Endothelial cell of umbilical vein (primary cell): ENCODE measurements at regions not wholly inside any gene's neighbourhood (a gene's known extent, or its start where the extent isn't known, plus 50 kb on each side); places are given as distances from the start of the nearest gene placed in this dataset.

Experiments
- BruUV-seq: library from RNA; stranded (reverse); fragments of 400-500 nt; replicated peaks from 2 replicates; lab custom pipeline; 2021; lab: Mats Ljungman, UMichigan
- CTCF ChIA-PET: fragments of 300-600, 350-600 bp; sonication (Branson Sonifier 250); formaldehyde crosslinking; loops from one replicate; lab custom pipeline; 2021; ENCODE audit warnings: antibody characterized with exemption, inconsistent platforms; lab: Charles Lee
- POLR2A ChIA-PET: fragments of 300-600, 350-600 bp; sonication (Branson Sonifier 250); formaldehyde crosslinking; loops from one replicate; lab custom pipeline; 2021; ENCODE audit warnings: antibody characterized with exemption, inconsistent platforms; lab: Charles Lee
- DNase-seq: peaks from one replicate; pipeline ENCODE4 v3.0.0-alpha.2; 2011; ENCODE audit warnings: low read depth, low spot score
- FAIRE-seq: peaks from 2 replicates; lab custom pipeline; 2011; peaks lifted over from hg19 to GRCh38; lab: Jason Lieb, UNC
- H2AFZ ChIP-seq: 2 replicates; pipeline ENCODE4 v1.6.0; 2012; ENCODE audit warnings: low read depth, low read length, control low read depth, inconsistent platforms
- H3K27ac ChIP-seq: 2 replicates; pipeline ENCODE4 v1.5.1; 2011; ENCODE audit warnings: low read depth, mild to moderate bottlenecking, control low read depth, low read length, moderate library complexity; ENCODE audit not compliant: insufficient read depth
- H3K27me3 ChIP-seq, 2 experiments: 2 replicates each; pipeline versions ENCODE4 v1.6.0 to v1.6.1; 2011; ENCODE audit warnings: low read length in 2 of 2, mixed read lengths in 1 of 2; ENCODE audit not compliant: control insufficient read depth in 2 of 2, insufficient read depth in 2 of 2
- H3K36me3 ChIP-seq, 2 experiments: 2 replicates in 1 of 2; 3 replicates in 1 of 2; pipeline ENCODE4 v1.5.1; 2011; ENCODE audit warnings: low read length in 2 of 2, mild to moderate bottlenecking in 1 of 2, moderate library complexity in 1 of 2; ENCODE audit not compliant: control insufficient read depth in 2 of 2, insufficient read depth in 2 of 2; ENCODE audit errors: extremely low read depth in 1 of 2
- H3K4me1 ChIP-seq: 3 replicates; pipeline ENCODE4 v1.5.1; 2011; ENCODE audit warnings: mild to moderate bottlenecking, low read length; ENCODE audit not compliant: control insufficient read depth, insufficient read depth; ENCODE audit errors: extremely low read depth
- H3K4me2 ChIP-seq: 2 replicates; pipeline ENCODE4 v1.6.1; 2011; ENCODE audit warnings: low read length, control low read depth, mixed read lengths; ENCODE audit not compliant: insufficient read depth
- H3K4me3 ChIP-seq, 3 experiments: fragments of 200-600 bp in 1 of 3; sonication (generic), shearing (Covaris generic) in 1 of 3; replicated peaks in 1 of 3; 2 replicates each; pipeline ENCODE4 v1.5.1; 2011 to 2016; ENCODE audit warnings: control low read depth in 3 of 3, low read length in 3 of 3, mild to moderate bottlenecking in 2 of 3, inconsistent platforms in 1 of 3, low read depth in 1 of 3, moderate library complexity in 1 of 3; ENCODE audit not compliant: insufficient read depth in 1 of 3
- H3K79me2 ChIP-seq: 2 replicates; pipeline ENCODE4 v1.6.0; 2012; ENCODE audit warnings: low read length, inconsistent platforms; ENCODE audit not compliant: control insufficient read depth, insufficient read depth
- H3K9ac ChIP-seq: replicated peaks from 2 replicates; pipeline ENCODE3; 2011; ENCODE audit warnings: low read length, control low read depth; ENCODE audit not compliant: insufficient read depth; ENCODE audit errors: extremely low read depth
- H3K9me1 ChIP-seq: replicated peaks from 3 replicates; pipeline ENCODE4 v1.6.0; 2011; ENCODE audit warnings: mild to moderate bottlenecking, low read length; ENCODE audit not compliant: control insufficient read depth, insufficient read depth; ENCODE audit errors: extremely low read depth
- H3K9me3 ChIP-seq: replicated peaks from 2 replicates; pipeline ENCODE4 v1.5.1; 2012; ENCODE audit warnings: low read length, inconsistent platforms; ENCODE audit not compliant: control insufficient read depth, insufficient read depth
- H4K20me1 ChIP-seq: replicated peaks from 2 replicates; pipeline ENCODE3; 2011; ENCODE audit warnings: mild to moderate bottlenecking, low read length; ENCODE audit not compliant: control insufficient read depth, insufficient read depth; ENCODE audit errors: extremely low read depth
- EZH2 ChIP-seq: IDR thresholded peaks from 2 replicates; pipeline ENCODE4 v1.6.1; 2012; ENCODE audit warnings: borderline replicate concordance, low read depth, mild to moderate bottlenecking, moderate library complexity, low read length, inconsistent platforms; ENCODE audit not compliant: severe bottlenecking
- FOS ChIP-seq: IDR thresholded peaks from 2 replicates; pipeline ENCODE4 v1.6.1; 2011; ENCODE audit warnings: mild to moderate bottlenecking, low read length, moderate library complexity, borderline replicate concordance; ENCODE audit not compliant: insufficient read depth
- GATA2 ChIP-seq: IDR thresholded peaks from 2 replicates; pipeline ENCODE4 v1.7.0; 2011; ENCODE audit warnings: low read depth, mild to moderate bottlenecking, moderate library complexity, mixed read lengths, low read length; ENCODE audit not compliant: insufficient read length, insufficient read depth
- JUN ChIP-seq: IDR thresholded peaks from 2 replicates; pipeline ENCODE4 v1.6.1; 2011; ENCODE audit warnings: borderline replicate concordance, low read depth; ENCODE audit not compliant: insufficient read length, insufficient read depth
- MYC ChIP-seq: IDR thresholded peaks from one replicate; pipeline ENCODE4 v1.6.1; 2011; ENCODE audit warnings: mild to moderate bottlenecking, low read depth, low read length
- POLR2A ChIP-seq: IDR thresholded peaks from 2 replicates; pipeline ENCODE4 v1.6.1; 2012; ENCODE audit warnings: low read depth, mild to moderate bottlenecking, control low read depth, low read length
- POLR2AphosphoS5 ChIP-seq: IDR thresholded peaks from 2 replicates; pipeline ENCODE4 v1.6.1; 2012; ENCODE audit warnings: low read depth, mild to moderate bottlenecking, control low read depth, low read length, moderate library complexity; ENCODE audit not compliant: insufficient read depth
- dilution Hi-C: fragments of 300-500 bp; cut with MboI; formaldehyde crosslinking; loops from one replicate; pipeline ENCODE4 v1.15.0; 2019; ENCODE audit warnings: low sequenced_read_pairs; ENCODE audit not compliant: extremely low pct_ligation_motif_present
- intact Hi-C: fragments of 100-400 bp; cut with micrococcal nuclease; formaldehyde crosslinking; loops from one replicate; pipeline ENCODE4 v1.10.0; 2022
- TF ChIP-seq, protein P1 (sequence below): IDR thresholded peaks from 2 replicates; pipeline ENCODE4 v1.6.1; 2011; ENCODE audit not compliant: insufficient read depth, insufficient read length
- TF ChIP-seq, protein P2 (sequence below), 2 donors: IDR thresholded peaks; 1 replicate in 1 of 2; 2 replicates in 1 of 2; pipeline ENCODE4 v1.5.1; 2011; ENCODE audit warnings: low read length in 2 of 2, mild to moderate bottlenecking in 2 of 2, moderate library complexity in 2 of 2, control low read depth in 1 of 2, inconsistent platforms in 1 of 2, low read depth in 1 of 2; ENCODE audit not compliant: insufficient read depth in 1 of 2; ENCODE audit errors: extremely low read depth in 1 of 2

DNA sequence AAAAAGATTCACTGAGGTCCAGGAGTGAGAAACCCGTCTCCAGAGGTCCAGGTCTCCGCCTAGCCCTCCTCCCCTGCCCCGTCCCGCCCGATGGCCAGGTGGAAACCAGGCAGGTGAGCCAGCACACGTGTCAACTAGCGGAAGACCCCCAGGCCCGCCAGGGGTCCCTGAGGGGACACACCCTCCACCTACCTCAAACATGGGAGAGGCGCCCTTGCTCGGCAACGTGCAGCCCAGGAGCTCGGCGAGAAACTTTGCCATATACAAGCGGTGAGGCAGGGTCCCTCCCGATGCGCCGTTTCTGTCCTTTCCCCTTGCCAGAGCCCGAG is 330.0 kb downstream of the HNRNPD start:
- DNase-seq: no peak
- H3K9ac ChIP-seq: no peak overlapping the region
- BruUV-seq: no TSS peak
- H3K4me3 ChIP-seq: no peak overlapping the region
- FAIRE-seq: no peak
- H3K9me3 ChIP-seq: no peaks in the 10 kb centered on the region
- TF ChIP-seq EZH2: peak; percentile 54
- TF ChIP-seq POLR2A: no peak
- dilution Hi-C loops (no loop called here), intact Hi-C loops (no loop called here)
- H3K36me3 ChIP-seq: no peaks in the 10 kb centered on the region
- no peak overlapping the region for H3K4me2 ChIP-seq
- H3K27ac ChIP-seq: no peak overlapping the region
- H3K27me3 ChIP-seq: peaks cover 18 to 23% of the 10 kb centered on the region in 2 experiments
- no peaks in the 10 kb centered on the region for H3K9me1 ChIP-seq
- H2AFZ ChIP-seq: no peak overlapping the region
- POLR2A ChIA-PET: no interaction called here
- no peaks in the 10 kb centered on the region for H3K79me2 ChIP-seq
- H4K20me1 ChIP-seq: no peaks in the 10 kb centered on the region
- H3K4me1 ChIP-seq: no peaks in the 10 kb centered on the region
- CTCF ChIA-PET: no interaction called here

DNA sequence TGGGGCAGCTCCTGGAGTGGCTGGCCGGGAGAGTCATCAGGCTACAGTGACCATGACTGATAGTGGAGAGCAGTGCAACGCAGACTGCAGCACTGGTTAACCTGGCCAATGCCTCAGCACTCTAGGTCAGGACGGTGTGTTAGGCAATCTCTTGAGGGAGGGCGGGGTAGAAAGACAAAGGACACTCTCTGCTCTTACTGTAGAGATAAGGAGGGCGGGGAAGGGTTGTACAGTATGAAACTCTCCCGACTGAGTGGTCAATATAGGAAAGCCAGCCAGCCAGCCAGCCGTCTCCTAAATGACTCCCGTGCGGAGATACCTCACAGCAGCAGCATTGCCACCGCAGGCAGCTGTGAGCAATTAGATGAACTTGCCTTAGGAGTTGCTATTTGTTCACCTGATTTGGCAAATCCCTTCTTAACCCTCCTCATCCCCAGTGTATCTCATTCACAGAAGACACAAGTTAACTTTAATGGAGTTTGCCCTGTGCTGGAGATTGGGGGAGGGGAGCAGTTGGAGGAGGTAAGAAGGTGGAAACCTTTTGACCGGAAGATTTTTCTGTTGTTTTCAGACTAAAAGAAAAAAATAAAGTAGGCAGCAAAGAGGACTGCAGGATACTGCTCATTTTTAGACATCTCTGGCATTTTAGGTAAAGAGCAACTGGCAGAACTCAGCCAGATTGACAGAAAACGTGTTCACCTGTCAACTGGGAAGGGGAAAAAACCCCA is 330.5 kb downstream of the HNRNPD start:
- no peak for FAIRE-seq
- Histone ChIP-seq H3K4me3 (no peak overlapping the region), H3K4me1 (no peaks in the 10 kb centered on the region), H3K79me2 (no peaks in the 10 kb centered on the region), H3K4me2 (no peak overlapping the region), H3K27ac (no peak overlapping the region), H3K36me3 (no peaks in the 10 kb centered on the region), H2AFZ (no peak overlapping the region), H3K9me1 (no peaks in the 10 kb centered on the region), H3K9me3 (no peaks in the 10 kb centered on the region), H3K27me3 (peaks cover 18 to 23% of the 10 kb centered on the region in 2 experiments), H3K9ac (no peak overlapping the region), H4K20me1 (no peaks in the 10 kb centered on the region)
- ChIA-PET CTCF (no interaction called here), POLR2A (no interaction called here)
- BruUV-seq: no TSS peak
- dilution Hi-C loops (no loop called here), intact Hi-C loops (no loop called here)
- DNase-seq: no peak
- TF ChIP-seq FOS (no peak), EZH2 (no peak), JUN (no peak), POLR2AphosphoS5 (no peak), POLR2A (no peak), MYC (no peak), GATA2 (no peak)
- TF ChIP-seq, protein P1, sequence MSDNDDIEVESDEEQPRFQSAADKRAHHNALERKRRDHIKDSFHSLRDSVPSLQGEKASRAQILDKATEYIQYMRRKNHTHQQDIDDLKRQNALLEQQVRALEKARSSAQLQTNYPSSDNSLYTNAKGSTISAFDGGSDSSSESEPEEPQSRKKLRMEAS: no peak
- TF ChIP-seq, protein P2, sequence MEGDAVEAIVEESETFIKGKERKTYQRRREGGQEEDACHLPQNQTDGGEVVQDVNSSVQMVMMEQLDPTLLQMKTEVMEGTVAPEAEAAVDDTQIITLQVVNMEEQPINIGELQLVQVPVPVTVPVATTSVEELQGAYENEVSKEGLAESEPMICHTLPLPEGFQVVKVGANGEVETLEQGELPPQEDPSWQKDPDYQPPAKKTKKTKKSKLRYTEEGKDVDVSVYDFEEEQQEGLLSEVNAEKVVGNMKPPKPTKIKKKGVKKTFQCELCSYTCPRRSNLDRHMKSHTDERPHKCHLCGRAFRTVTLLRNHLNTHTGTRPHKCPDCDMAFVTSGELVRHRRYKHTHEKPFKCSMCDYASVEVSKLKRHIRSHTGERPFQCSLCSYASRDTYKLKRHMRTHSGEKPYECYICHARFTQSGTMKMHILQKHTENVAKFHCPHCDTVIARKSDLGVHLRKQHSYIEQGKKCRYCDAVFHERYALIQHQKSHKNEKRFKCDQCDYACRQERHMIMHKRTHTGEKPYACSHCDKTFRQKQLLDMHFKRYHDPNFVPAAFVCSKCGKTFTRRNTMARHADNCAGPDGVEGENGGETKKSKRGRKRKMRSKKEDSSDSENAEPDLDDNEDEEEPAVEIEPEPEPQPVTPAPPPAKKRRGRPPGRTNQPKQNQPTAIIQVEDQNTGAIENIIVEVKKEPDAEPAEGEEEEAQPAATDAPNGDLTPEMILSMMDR (IDR thresholded peaks at IDR 0.05; ENCODE audit: extremely low read depth in 1 of 2, insufficient read depth in 1 of 2, low read depth in 1 of 2, low read length in 2 of 2): no peak
